ENCODE measurements at regions not wholly inside any gene's neighbourhood (a gene's known extent, or its start where the extent isn't known, plus 50 kb on each side); places are given as distances from the start of the nearest gene placed in this dataset.
"Not testable (repeated sequence)": the region's sequence is repeated elsewhere in the genome, so short reads cannot be mapped to it uniquely, and the experiment has no call there.

DNA sequence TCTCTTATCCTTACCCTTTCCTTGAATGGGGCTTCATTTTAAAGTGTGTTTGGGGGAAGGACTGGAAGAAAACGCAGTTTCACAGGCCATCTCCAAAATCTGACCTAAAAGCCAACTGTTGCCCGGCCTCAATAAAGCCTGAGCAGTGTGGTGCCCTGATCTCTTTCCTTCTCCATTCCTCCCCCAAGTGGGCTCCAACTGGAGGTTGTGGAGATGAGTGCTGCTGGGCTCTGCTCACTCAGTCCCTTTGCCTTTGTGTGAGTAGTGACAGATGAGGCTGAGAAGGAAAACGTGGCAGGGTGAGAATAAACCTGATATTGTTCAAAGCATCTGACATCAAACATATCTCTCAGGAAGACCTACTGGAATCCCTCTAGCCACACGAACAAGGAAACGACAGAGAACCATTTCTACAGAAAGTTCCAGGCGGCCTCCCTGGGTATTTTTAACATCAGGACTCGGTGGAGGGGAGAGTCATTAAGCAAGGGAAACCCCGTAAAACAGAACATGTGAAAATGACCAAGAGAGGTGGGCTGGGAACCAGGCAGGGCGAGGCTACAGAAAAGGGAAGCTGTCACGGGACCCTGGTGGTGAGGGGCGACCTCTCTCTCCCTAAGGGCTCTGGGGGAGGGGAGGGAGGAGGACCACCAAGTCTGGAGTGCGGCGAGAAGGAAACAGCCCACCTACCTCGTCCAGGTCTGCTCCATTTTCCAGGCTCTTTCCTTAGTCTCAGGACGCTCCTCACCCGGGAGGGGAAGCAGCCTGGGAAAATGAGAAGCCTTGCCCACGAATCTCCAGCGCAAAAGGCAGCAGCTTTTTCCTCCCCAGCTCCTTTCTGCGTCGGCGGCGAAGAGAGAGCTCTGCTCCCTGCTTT is 59.1 kb upstream of the NBPF26 start:
- not testable (repeated sequence) for DNase-seq (ENCODE audit: low read depth, low spot score)

DNA sequence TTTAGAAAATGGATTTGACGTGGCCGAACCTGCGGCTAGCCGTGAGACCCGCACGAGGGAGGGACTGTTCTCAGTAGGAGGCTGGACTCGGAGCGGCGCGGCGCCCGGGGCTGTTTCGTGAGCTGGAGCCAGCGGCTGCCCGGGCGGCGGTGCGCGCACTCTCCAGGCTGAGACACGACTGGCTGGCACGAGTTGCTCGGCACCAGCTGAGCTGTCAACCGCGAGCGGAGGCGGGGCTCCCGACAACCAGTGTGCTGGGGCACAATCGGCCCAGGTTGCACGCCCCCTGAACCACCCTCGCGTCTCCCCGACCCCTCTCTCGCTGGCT is 58.5 kb upstream of the NBPF26 start:
- DNase-seq (ENCODE audit: low read depth, low spot score) = not testable (repeated sequence)

DNA sequence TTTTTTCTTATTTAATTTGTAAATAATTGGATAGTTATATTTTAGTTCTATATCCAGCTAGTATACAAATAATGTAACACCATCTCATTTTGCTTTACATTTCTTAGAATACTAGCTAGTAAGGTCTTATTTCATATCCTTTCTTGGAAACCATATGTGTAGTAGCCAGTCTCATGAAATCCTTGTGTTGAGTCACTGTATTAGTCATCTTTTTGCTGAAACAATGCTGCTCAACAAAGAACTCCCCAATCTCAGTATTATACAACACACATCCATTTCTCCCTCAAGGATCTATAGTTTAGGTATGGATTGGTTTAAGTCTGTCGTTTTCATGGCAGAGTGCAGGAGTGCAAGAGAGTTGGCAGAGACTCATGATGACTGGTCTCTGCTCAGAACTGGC is 55.6 kb upstream of the NBPF26 start:
- not testable (repeated sequence) for DNase-seq (ENCODE audit: low read depth, low spot score)

Measured in smooth muscle cell of the brain vasculature (primary cell).